Keratinocyte (primary cell): ENCODE measurements at regions not wholly inside any gene's neighbourhood (a gene's known extent, or its start where the extent isn't known, plus 50 kb on each side); places are given as distances from the start of the nearest gene placed in this dataset.

Experiments used
- EZH2 ChIP-seq: IDR thresholded peaks from one replicate; pipeline ENCODE4 v1.6.1; 2012; ENCODE audit warnings: inconsistent platforms, mild to moderate bottlenecking, low read length, moderate library complexity
- TF ChIP-seq, protein P1 (sequence below), 3 experiments: IDR thresholded peaks in 1 of 3; conservative IDR thresholded peaks in 1 of 3; optimal IDR thresholded peaks in 1 of 3; 2 replicates in 2 of 3; 3 replicates in 1 of 3; pipeline versions ENCODE3 to v1.5.1; 2011; ENCODE audit warnings: low read length in 3 of 3, mild to moderate bottlenecking in 3 of 3, moderate library complexity in 2 of 3, control low read depth in 1 of 3, inconsistent platforms in 1 of 3; ENCODE audit not compliant: insufficient read depth in 2 of 3; ENCODE audit errors: extremely low read depth in 1 of 3

GRCh38 chr4:177986236-177986635 lies 544.0 kb upstream of the AGA start:
- TF ChIP-seq, protein P1, sequence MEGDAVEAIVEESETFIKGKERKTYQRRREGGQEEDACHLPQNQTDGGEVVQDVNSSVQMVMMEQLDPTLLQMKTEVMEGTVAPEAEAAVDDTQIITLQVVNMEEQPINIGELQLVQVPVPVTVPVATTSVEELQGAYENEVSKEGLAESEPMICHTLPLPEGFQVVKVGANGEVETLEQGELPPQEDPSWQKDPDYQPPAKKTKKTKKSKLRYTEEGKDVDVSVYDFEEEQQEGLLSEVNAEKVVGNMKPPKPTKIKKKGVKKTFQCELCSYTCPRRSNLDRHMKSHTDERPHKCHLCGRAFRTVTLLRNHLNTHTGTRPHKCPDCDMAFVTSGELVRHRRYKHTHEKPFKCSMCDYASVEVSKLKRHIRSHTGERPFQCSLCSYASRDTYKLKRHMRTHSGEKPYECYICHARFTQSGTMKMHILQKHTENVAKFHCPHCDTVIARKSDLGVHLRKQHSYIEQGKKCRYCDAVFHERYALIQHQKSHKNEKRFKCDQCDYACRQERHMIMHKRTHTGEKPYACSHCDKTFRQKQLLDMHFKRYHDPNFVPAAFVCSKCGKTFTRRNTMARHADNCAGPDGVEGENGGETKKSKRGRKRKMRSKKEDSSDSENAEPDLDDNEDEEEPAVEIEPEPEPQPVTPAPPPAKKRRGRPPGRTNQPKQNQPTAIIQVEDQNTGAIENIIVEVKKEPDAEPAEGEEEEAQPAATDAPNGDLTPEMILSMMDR (optimal IDR thresholded peaks at IDR 0.05 in 1 of 3, IDR thresholded peaks at IDR 0.05 in 1 of 3, conservative IDR thresholded peaks at IDR 0.05 in 1 of 3; ENCODE audit: extremely low read depth in 1 of 3, insufficient read depth in 2 of 3, low read length in 3 of 3) = no peak
- TF ChIP-seq EZH2 = no peak
